CD14-positive monocyte (primary cell): ENCODE measurements at regions not wholly inside any gene's neighbourhood (a gene's known extent, or its start where the extent isn't known, plus 50 kb on each side); places are given as distances from the start of the nearest gene placed in this dataset.

Source experiments
- DNase-seq, 3 donors: peaks; one replicate each; pipeline ENCODE4 v3.0.0-alpha.2; 2011 to 2022
- H2AFZ ChIP-seq: 2 replicates; pipeline ENCODE4 v1.6.0; 2012; ENCODE audit warnings: mild to moderate bottlenecking, low read depth, low read length, inconsistent platforms; ENCODE audit not compliant: insufficient read depth, poor library complexity, severe bottlenecking
- H3K27ac ChIP-seq, 2 donors: 1 replicate in 1 of 2; 2 replicates in 1 of 2; pipeline ENCODE4 v1.5.1; 2012 to 2013; ENCODE audit warnings: low read length in 2 of 2, control low read depth in 1 of 2, inconsistent platforms in 1 of 2, low read depth in 1 of 2, mild to moderate bottlenecking in 1 of 2
- H3K27me3 ChIP-seq, 2 donors: one replicate each; pipeline versions ENCODE4 v1.6.0 to v1.6.1; 2011 to 2013; ENCODE audit warnings: low read length in 2 of 2; ENCODE audit not compliant: control insufficient read depth in 2 of 2, insufficient read depth in 2 of 2
- H3K36me3 ChIP-seq, 2 donors: replicated peaks in 1 of 2; 1 replicate in 1 of 2; 2 replicates in 1 of 2; pipeline versions ENCODE4 v1.5.1 to v1.6.1; 2012 to 2013; ENCODE audit warnings: low read length in 2 of 2, control low read depth in 1 of 2, inconsistent platforms in 1 of 2, mild to moderate bottlenecking in 1 of 2; ENCODE audit not compliant: insufficient read depth in 2 of 2, control insufficient read depth in 1 of 2
- H3K4me1 ChIP-seq, 2 donors: 1 replicate in 1 of 2; 2 replicates in 1 of 2; pipeline versions ENCODE4 v1.5.1 to v1.6.1; 2012 to 2013; ENCODE audit warnings: low read length in 2 of 2, control low read depth in 1 of 2, inconsistent platforms in 1 of 2, mild to moderate bottlenecking in 1 of 2, moderate library complexity in 1 of 2; ENCODE audit not compliant: insufficient read depth in 2 of 2, control insufficient read depth in 1 of 2
- H3K4me2 ChIP-seq: replicated peaks from 2 replicates; pipeline ENCODE3; 2012; ENCODE audit warnings: low read length, moderate library complexity, mild to moderate bottlenecking; ENCODE audit not compliant: poor library complexity, severe bottlenecking; ENCODE audit errors: extremely low read depth
- H3K4me3 ChIP-seq, 3 experiments: fragments of 200-600 bp in 1 of 3; sonication (generic) in 1 of 3; replicated peaks in 1 of 3; 1 replicate in 2 of 3; 2 replicates in 1 of 3; pipeline ENCODE4 v1.5.1; 2011 to 2013; ENCODE audit warnings: low read length in 3 of 3, mild to moderate bottlenecking in 3 of 3, control low read depth in 2 of 3, low read depth in 2 of 3, inconsistent platforms in 1 of 3, moderate library complexity in 1 of 3
- H3K79me2 ChIP-seq: 2 replicates; pipeline ENCODE4 v1.6.0; 2012; ENCODE audit warnings: mild to moderate bottlenecking, control low read depth, inconsistent platforms, low read length, moderate library complexity; ENCODE audit not compliant: insufficient read depth
- H3K9ac ChIP-seq: 2 replicates; pipeline ENCODE4 v1.6.0; 2017; ENCODE audit warnings: low read length, mild to moderate bottlenecking; ENCODE audit not compliant: insufficient read depth, poor library complexity, severe bottlenecking
- H3K9me3 ChIP-seq, 2 donors: replicated peaks in 1 of 2; 1 replicate in 1 of 2; 2 replicates in 1 of 2; pipeline versions ENCODE4 v1.5.1 to v1.6.1; 2012 to 2013; ENCODE audit warnings: low read length in 2 of 2, control low read depth in 1 of 2; ENCODE audit not compliant: control insufficient read depth in 1 of 2, insufficient read depth in 1 of 2
- H4K20me1 ChIP-seq: 2 replicates; pipeline ENCODE4 v1.6.0; 2012; ENCODE audit warnings: mild to moderate bottlenecking, low read length, control low read depth, moderate library complexity; ENCODE audit not compliant: insufficient read depth
- H3K27ac Mint-ChIP-seq, 7 donors: one replicate each; pipeline ENCODE4 v1.8.0; 2020; ENCODE audit warnings: mild to moderate bottlenecking in 7 of 7, mixed read lengths in 7 of 7, moderate library complexity in 6 of 7, inconsistent platforms in 2 of 7
- H3K27me3 Mint-ChIP-seq, 3 donors: one replicate each; pipeline ENCODE4 v1.8.0; 2021 to 2022; ENCODE audit warnings: low read depth in 3 of 3, mild to moderate bottlenecking in 3 of 3, mixed read lengths in 3 of 3, moderate library complexity in 3 of 3, inconsistent platforms in 1 of 3
- H3K36me3 Mint-ChIP-seq, 2 donors: one replicate each; pipeline ENCODE4 v1.8.0; 2020; ENCODE audit warnings: mixed read lengths in 2 of 2, inconsistent platforms in 1 of 2, mild to moderate bottlenecking in 1 of 2
- H3K4me1 Mint-ChIP-seq: one replicate; pipeline ENCODE4 v1.8.0; 2020; ENCODE audit warnings: mild to moderate bottlenecking, mixed read lengths
- H3K4me3 Mint-ChIP-seq, 2 donors: one replicate each; pipeline ENCODE4 v1.8.0; 2020; ENCODE audit warnings: mild to moderate bottlenecking in 2 of 2, mixed read lengths in 2 of 2, moderate library complexity in 1 of 2
- H3K9me3 Mint-ChIP-seq, 7 donors: one replicate each; pipeline ENCODE4 v1.8.0; 2020 to 2022; ENCODE audit warnings: mixed read lengths in 7 of 7, mild to moderate bottlenecking in 6 of 7, moderate library complexity in 6 of 7, inconsistent platforms in 2 of 7
- CTCF ChIP-seq: fragments of 200-600 bp; IDR thresholded peaks from one replicate; pipeline ENCODE4 v1.8.0; 2022; ENCODE audit warnings: antibody characterized with exemption, mild to moderate bottlenecking
- WGBS: methylation state at CpG from one replicate; pipeline ENCODE4 v1.1.5; 2013; ENCODE audit warnings: missing lambda C conversion rate; ENCODE audit not compliant: insufficient coverage; 5-methylcytosine and 5-hydroxymethylcytosine counted together
- intact Hi-C, 2 donors: fragments of 100-400 bp; cut with micrococcal nuclease; formaldehyde crosslinking; loops; one replicate each; pipeline versions ENCODE4 v1.15.0 to v1.15.1; 2023

- no peaks in the 10 kb centered on the region for H3K27me3 Mint-ChIP-seq
- no peak overlapping the region for H3K27ac ChIP-seq
- H3K27me3 ChIP-seq: no peaks in the 10 kb centered on the region
- no peak overlapping the region for H3K4me3 ChIP-seq
- H3K4me1 Mint-ChIP-seq: no peaks in the 10 kb centered on the region
- no peak overlapping the region for H3K27ac Mint-ChIP-seq
- intact Hi-C loops: no loop called here
- H3K4me1 ChIP-seq: no peaks in the 10 kb centered on the region
- no peak overlapping the region for H3K9ac ChIP-seq
- H2AFZ ChIP-seq: no peak overlapping the region
- no peak for TF ChIP-seq CTCF
- no peaks in the 10 kb centered on the region for H4K20me1 ChIP-seq
- no peak overlapping the region for H3K4me2 ChIP-seq
- H3K79me2 ChIP-seq: no peaks in the 10 kb centered on the region
- no peaks in the 10 kb centered on the region for H3K36me3 ChIP-seq
- no peaks in the 10 kb centered on the region for H3K36me3 Mint-ChIP-seq
- peaks cover 0 to 4% (median 0%) of the 10 kb centered on the region in 7 donors for H3K9me3 Mint-ChIP-seq
- peaks cover 0 to 4% of the 10 kb centered on the region in 2 donors for H3K9me3 ChIP-seq
- no peak for DNase-seq
- no peak overlapping the region for H3K4me3 Mint-ChIP-seq
- no CpG with 5 or more reads among the region's 1 CpG for WGBS
Observed at GRCh38 chr12:74981541-74981940, 228.1 kb downstream of the KCNC2 start.

GRCh38 chr12:74983917-74984316 lies 225.7 kb downstream of the KCNC2 start:
- no peak for DNase-seq
- H3K4me1 Mint-ChIP-seq: no peaks in the 10 kb centered on the region
- intact Hi-C loops: no loop called here
- Histone ChIP-seq H3K36me3 (no peaks in the 10 kb centered on the region), H3K4me1 (no peaks in the 10 kb centered on the region), H3K79me2 (no peaks in the 10 kb centered on the region), H3K9me3 (peaks cover 0 to 4% of the 10 kb centered on the region in 2 donors), H2AFZ (no peak overlapping the region), H3K4me3 (no peak overlapping the region), H3K4me2 (no peak overlapping the region), H3K27me3 (no peaks in the 10 kb centered on the region), H3K9ac (no peak overlapping the region), H3K27ac (no peak overlapping the region), H4K20me1 (no peaks in the 10 kb centered on the region)
- TF ChIP-seq CTCF: no peak
- peaks cover 0 to 4% (median 0%) of the 10 kb centered on the region in 7 donors for H3K9me3 Mint-ChIP-seq
- no CpG with 5 or more reads among the region's 3 CpGs for WGBS
- no peaks in the 10 kb centered on the region for H3K36me3 Mint-ChIP-seq
- no peaks in the 10 kb centered on the region for H3K27me3 Mint-ChIP-seq
- H3K27ac Mint-ChIP-seq: no peak overlapping the region
- no peak overlapping the region for H3K4me3 Mint-ChIP-seq
